ENCODE measurements at regions not wholly inside any gene's neighbourhood (a gene's known extent, or its start where the extent isn't known, plus 50 kb on each side); places are given as distances from the start of the nearest gene placed in this dataset.

- H3K27ac ChIP-seq: no peak overlapping the region
- H3K27me3 ChIP-seq: no peaks in the 10 kb centered on the region
- intact Hi-C loops (cut with DNase I): no loop called here
- H3K36me3 ChIP-seq: no peaks in the 10 kb centered on the region
- H3K4me3 ChIP-seq: no peak overlapping the region
- DNase-seq: no peak
- TF ChIP-seq, protein P1, sequence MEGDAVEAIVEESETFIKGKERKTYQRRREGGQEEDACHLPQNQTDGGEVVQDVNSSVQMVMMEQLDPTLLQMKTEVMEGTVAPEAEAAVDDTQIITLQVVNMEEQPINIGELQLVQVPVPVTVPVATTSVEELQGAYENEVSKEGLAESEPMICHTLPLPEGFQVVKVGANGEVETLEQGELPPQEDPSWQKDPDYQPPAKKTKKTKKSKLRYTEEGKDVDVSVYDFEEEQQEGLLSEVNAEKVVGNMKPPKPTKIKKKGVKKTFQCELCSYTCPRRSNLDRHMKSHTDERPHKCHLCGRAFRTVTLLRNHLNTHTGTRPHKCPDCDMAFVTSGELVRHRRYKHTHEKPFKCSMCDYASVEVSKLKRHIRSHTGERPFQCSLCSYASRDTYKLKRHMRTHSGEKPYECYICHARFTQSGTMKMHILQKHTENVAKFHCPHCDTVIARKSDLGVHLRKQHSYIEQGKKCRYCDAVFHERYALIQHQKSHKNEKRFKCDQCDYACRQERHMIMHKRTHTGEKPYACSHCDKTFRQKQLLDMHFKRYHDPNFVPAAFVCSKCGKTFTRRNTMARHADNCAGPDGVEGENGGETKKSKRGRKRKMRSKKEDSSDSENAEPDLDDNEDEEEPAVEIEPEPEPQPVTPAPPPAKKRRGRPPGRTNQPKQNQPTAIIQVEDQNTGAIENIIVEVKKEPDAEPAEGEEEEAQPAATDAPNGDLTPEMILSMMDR (IDR thresholded peaks at IDR 0.05): no peak
- H3K9me3 ChIP-seq: no peaks in the 10 kb centered on the region
- H3K4me1 ChIP-seq: no peaks in the 10 kb centered on the region
- H3K9ac ChIP-seq (ENCODE audit: low read depth in 2 of 2, low read length in 2 of 2): no peak overlapping the region
Observed at GRCh38 chr3:181252631-181253030, 263.1 kb upstream of the DNAJC19 start.

GRCh38 chr3:181250714-181251113 is 261.2 kb upstream of the DNAJC19 start:
- intact Hi-C loops (cut with DNase I): no loop called here

DNA sequence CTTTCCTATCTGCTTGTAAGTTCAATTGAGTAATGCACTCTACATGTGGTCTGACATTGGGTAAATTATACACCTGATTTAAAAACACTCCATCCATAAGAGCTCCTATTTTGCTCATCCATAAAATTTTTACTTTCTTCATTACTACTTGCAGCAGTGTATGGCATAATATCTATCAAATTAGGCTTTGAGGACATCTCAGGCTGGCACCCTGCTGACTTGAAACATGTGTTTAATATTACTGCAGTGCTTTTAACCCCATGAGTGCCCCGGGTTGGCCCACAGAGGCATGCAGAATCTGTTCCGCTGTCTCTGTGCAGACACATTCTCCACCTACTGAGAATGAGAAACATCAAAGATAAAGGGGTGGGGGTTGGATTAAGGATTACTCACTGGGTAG is 249.9 kb upstream of the DNAJC19 start:
- intact Hi-C loops (cut with DNase I): no loop called here
- H3K4me1 ChIP-seq: no peaks in the 10 kb centered on the region
- no peak overlapping the region for H3K27ac ChIP-seq
- no peak for DNase-seq
- no peak overlapping the region for H3K4me3 ChIP-seq
- no peaks in the 10 kb centered on the region for H3K27me3 ChIP-seq
- H3K9ac ChIP-seq (ENCODE audit: low read depth in 2 of 2, low read length in 2 of 2): no peak overlapping the region
- H3K36me3 ChIP-seq: no peaks in the 10 kb centered on the region
- H3K9me3 ChIP-seq: no peaks in the 10 kb centered on the region
- TF ChIP-seq, protein P1 (IDR thresholded peaks at IDR 0.05): no peak

More at GRCh38 chr3:181250714-181251113, 261.2 kb upstream of the DNAJC19 start:
- H3K9ac ChIP-seq (ENCODE audit: low read depth in 2 of 2, low read length in 2 of 2): no peak overlapping the region
- no peak for DNase-seq
- no peaks in the 10 kb centered on the region for H3K4me1 ChIP-seq
- H3K27ac ChIP-seq: no peak overlapping the region
- H3K36me3 ChIP-seq: no peaks in the 10 kb centered on the region
- H3K27me3 ChIP-seq: no peaks in the 10 kb centered on the region
- H3K9me3 ChIP-seq: no peaks in the 10 kb centered on the region
- no peak overlapping the region for H3K4me3 ChIP-seq
- TF ChIP-seq, protein P1 (IDR thresholded peaks at IDR 0.05): no peak

- H3K9me3 ChIP-seq: no peaks in the 10 kb centered on the region
- intact Hi-C loops (cut with DNase I): no loop called here
- H3K27ac ChIP-seq: no peak overlapping the region
- H3K4me3 ChIP-seq: no peak overlapping the region
- H3K4me1 ChIP-seq: no peaks in the 10 kb centered on the region
- H3K27me3 ChIP-seq: no peaks in the 10 kb centered on the region
- DNase-seq: no peak
- TF ChIP-seq, protein P1 (IDR thresholded peaks at IDR 0.05): no peak
- no peaks in the 10 kb centered on the region for H3K36me3 ChIP-seq
- H3K9ac ChIP-seq (ENCODE audit: low read depth in 2 of 2, low read length in 2 of 2): no peak overlapping the region
Observed at GRCh38 chr3:181230258-181230657, 240.7 kb upstream of the DNAJC19 start.

DNA sequence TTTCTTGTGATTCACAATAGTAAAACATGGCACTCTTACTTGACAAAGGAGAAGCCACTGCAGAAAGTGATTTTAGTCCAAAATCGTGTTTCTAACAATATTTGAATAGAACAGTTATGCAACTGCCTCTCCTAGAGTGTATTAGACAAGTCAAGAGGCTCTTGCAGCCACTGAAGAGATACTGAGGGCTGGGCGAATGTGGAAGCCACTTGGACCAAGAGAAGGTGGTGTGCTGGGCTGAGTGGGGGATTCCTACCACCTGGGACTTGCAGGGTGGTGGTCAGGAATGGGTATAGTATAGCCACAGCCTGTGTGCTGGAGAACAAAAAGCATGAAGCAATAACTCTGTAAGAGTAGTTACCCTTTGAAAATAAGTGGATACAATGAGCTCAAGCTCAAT is 223.8 kb upstream of the DNAJC19 start:
- Histone ChIP-seq H3K36me3 (no peaks in the 10 kb centered on the region), H3K9ac (ENCODE audit: low read depth in 2 of 2, low read length in 2 of 2) (no peak overlapping the region), H3K27ac (no peak overlapping the region), H3K4me3 (no peak overlapping the region), H3K4me1 (no peaks in the 10 kb centered on the region), H3K9me3 (no peaks in the 10 kb centered on the region), H3K27me3 (no peaks in the 10 kb centered on the region)
- no peak for DNase-seq
- TF ChIP-seq, protein P1 (IDR thresholded peaks at IDR 0.05): no peak
- intact Hi-C loops (cut with DNase I): loop anchor here (5.0 kb wide), 1 partner anchor 489 kb away; no protein-coding TSS in a partner anchor

All from colonic mucosa (tissue), 4 donors.